Activated CD8-positive, alpha-beta memory T cell treated with anti-CD3 and anti-CD28 coated beads for 4 hours (primary cell): ENCODE measurements at regions not wholly inside any gene's neighbourhood (a gene's known extent, or its start where the extent isn't known, plus 50 kb on each side); places are given as distances from the start of the nearest gene placed in this dataset.

Source experiments
- DNase-seq, 2 donors: peaks; one replicate each; pipeline ENCODE4 v3.0.0-alpha.2; 2020; ENCODE audit warnings: low read depth in 2 of 2

DNA sequence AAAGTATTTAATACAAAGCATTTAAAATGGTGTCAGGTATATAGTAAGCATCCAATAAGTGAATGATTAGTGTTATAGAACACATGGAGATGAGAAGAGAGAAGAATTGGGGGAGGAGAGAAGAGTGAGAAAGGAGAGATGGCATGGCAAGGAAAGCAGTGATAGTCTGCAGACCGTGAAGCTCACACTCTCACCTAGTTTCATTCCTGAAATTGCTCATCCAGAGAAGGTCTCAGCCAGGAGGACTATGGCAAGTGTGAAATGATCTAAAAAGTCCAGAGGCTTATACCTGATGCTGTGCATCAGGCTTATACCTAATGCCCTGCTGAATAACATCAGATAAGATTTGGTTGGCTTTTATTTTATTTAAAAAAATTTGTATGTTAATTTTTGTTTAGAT lies 351.6 kb upstream of the KLF12 start:
- no peak for DNase-seq

DNA sequence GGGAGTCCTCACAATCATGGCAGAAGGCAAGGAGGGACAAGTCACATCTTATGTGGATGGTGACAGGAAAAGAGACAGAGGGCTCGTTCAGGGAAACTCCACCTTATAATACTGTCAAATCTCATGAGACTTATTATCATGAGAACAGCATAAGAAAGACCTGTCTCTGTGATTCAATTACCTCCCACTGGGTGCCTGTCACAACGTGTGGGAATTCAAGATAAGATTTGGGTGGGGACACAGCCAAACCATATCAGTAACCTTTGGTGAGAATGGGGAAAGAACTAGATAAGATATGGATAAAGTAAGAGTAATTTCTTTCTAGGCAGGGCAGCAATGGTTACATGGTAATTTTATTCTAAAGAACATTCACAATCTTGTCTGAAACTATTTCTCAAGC lies 344.9 kb upstream of the KLF12 start:
- no peak for DNase-seq

DNA sequence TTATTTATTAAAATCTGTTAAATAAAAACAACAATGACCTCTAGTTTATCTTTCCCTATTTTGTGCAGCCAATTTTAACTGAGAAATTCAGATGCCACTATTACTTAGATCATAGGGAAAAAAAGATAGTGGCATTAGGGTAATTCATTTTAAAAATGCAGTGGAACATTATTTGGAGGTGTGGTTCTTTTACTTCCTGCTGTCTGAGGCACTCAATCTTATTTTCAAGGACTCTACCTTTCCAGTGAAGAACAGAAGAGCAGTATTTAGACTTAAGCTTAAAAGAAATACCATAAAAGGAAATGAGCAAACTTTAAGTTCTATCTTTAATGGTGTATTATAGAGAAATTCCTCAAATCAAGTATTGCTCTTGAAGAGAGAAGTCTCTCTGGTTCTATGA lies 342.6 kb upstream of the KLF12 start:
- no peak for DNase-seq

DNA sequence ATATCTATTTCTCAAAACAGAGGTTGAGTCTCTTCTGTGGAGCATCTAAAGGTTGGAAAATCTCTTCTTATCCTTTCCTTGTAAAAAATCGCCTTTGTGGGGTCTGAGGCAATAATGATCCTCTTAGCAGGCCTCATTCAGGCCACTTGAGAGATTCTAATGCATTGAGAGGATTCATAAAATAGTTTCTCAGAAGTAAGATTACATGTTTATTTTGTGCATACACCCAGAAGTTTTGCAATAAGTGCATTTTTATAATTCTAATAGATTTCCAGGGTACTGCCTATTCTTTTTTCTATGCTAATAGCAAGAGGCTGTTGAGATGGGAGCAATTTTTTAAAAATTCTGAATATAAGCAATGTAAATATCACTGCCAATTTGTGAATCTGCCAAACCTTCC lies 342.2 kb upstream of the KLF12 start:
- no peak for DNase-seq

DNA sequence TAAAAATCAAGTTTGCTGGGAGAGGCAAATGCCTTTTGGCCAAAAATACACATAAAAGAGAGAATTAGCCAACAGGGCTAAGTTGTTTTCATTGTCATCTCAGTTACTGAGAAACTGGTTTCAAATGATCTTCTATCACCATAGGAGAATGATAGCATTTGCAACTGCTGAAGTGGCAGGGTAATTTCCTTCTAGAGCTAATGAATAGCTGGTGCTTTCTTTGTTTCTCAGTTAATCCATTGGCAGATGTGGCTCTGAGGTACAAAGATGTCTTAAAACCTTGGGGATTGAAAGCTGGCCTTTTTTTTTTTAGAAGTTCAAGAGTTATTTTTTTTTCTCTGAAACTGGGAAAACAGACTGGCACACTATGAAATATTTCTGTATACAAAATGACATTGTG lies 332.7 kb upstream of the KLF12 start:
- no peak for DNase-seq

DNA sequence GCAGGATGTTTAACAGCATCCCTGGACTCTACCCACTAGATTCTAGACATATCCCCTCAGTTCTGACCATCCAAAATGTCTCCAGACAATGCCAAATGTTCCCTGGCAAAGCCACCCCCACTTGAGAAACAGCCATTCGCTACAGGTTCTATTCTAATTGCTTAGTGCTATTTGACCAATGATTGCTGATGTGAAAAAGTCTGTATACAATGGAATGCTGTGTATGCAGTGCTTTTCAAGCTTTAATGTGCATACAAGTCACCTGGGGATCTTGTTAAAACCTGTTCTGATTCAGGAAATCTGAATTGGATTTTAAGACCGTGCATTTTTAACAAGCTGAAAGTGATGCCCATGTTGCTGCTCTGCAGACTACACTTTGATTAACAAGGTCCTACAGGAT lies 331.8 kb upstream of the KLF12 start:
- no peak for DNase-seq

DNA sequence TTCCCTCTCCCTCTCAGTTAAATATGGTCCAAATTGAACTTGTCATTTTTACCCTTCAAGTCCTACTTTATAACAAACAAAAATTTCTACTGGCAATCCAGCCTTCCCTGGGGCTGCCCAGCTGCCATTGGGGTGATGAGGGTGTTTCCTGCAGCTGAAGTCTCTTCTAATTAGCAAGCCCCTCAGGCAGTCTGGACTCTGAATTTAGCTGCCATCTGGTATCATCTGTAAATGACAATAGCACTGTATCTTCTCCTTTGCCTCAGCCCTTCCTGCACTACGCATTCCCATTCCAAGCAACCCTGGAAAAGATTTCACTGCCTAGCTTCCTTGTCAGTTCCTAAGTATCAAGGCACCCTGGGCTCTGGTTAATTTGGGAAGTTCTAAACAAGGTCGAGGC lies 331.1 kb upstream of the KLF12 start:
- DNase-seq: no peak

DNA sequence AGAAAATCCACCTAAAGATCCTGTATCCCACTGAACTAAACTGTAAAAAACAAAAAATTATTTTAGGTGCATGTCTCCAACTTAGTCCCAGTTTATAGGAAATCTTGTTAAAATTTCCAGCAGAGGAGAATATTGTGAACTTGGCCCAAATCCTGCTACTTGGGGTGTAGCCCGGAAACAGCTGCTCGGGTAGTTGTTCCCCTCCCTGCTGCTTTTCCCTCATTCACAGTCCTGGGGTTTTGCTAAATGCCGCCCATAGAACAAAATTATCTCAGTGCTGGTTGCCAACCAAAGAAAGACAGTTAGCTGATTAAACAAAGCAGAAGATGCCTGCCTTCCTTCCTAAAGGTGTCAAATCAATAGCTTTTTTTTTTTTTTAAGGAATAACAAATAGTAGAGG lies 330.5 kb upstream of the KLF12 start:
- no peak for DNase-seq

DNA sequence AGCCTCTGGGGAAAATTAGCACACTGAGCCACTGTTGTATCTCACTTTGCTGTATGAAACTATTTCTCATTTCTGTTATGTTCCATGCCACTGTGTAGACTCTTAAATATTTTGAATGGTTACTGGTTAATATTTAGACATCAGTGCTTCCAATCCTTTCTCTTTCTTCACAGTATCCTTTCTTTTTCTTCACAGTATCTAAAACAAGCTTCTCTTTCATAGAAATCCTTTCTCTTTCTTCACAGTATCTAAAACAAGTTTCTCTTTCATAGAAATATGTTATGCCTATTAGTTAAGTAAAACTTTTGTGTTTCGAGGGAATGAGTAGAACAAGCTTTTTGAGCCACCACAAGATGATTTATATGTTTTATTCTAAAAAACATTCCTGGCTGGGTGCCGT lies 326.8 kb upstream of the KLF12 start:
- no peak for DNase-seq

DNA sequence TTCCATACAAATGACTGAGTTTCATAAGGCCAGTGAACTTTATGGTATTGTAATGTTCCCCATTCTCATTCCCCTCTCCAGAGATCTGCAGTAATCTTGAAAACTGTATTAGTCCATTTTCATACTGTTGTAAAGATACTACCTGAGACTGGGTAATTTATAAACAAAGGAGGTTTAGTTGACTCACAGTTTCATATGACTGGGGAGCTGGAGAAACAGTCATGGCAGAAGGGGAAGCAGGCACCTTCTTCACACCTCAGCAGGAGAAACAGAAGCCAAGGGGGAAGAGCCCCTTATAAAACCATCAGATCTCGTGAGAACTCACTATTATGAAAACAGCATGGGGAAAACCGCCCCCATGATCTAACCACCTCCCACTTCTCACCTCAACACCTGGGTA lies 318.7 kb upstream of the KLF12 start:
- no peak for DNase-seq

DNA sequence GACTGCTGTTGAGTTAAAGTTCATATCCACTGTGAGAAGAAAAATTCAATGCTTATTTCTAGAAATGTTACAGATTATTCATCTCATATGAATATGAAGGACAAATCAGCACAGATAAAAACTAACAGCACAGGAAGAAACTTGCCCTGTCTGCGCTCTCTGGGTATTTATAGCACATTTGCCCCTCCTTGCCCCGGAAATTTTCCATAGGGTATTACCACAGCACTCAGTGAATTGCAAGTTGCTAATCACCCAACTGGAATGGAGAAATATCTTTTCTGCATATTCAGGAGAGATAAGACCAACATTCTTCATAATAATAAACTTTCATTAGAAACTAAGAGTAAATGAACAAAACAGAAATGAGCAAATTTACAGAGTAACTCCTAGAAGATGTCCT lies 318.0 kb upstream of the KLF12 start:
- no peak for DNase-seq

DNA sequence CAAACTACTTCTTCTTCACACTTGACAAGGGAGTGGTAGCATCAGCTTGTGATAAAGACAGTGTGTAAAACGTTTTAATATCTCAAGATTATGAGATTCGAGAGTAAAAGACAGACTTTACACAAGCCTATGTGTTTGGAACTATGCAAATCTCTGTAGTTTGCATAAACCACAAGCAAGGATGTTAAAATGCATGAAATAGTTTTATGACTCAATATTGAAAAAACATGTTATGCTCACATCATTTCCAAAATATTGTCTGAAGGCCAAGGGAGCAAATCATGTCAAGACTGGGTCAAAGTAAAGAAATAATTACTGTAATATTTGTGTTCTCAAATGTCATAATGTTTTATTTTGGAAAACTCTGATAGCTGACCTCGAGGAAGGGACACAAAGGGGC lies 316.8 kb upstream of the KLF12 start:
- no peak for DNase-seq

DNA sequence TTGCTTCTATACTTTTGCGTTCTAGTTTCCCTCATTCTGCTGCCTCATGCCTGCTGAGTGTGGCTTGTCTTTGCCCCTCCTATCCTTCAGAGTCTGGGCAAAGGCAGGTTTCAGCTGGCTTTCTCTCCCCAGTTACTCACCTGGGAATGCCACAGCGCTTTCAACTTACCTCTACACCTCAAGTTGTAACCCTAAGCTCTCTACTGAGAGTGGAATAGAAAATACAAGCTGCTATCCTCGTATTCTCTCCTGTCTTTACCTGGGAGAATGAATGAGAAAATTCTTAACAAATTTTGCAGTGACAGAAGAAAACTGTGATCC lies 316.3 kb upstream of the KLF12 start:
- DNase-seq: no peak

DNA sequence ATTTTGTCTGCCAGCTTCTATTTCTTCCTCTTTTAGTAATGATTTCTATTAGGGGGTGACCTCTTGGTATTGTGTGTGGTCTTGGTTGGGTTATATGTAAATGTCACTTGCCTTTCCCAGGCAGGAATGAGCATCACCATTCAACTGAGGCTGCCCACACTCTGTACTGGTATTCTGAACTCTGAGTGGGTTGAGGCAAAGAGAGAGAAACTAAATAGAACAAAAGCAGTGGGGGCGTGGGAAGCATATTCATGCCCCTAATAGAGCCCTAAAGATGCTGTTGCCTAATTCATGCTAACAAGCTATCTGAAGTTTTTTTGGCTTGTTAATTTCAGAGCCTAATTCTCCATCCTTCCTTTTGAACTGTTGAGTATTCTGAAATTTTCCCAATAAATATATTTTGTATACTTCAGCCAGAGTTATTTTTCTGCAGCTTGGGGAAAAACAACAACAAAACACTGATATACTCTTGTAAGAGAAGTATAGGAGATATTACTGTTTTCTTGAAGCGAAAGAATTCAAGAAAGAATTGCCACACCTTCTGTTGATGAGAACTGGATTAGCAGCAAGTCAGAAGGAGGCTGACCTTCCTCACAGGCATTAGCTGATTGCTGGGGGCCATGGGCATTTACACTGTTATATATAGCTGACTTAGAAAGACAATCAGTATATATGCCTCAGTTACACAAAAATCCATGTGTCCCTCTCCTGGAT lies 315.8 kb upstream of the KLF12 start:
- DNase-seq: no peak

DNA sequence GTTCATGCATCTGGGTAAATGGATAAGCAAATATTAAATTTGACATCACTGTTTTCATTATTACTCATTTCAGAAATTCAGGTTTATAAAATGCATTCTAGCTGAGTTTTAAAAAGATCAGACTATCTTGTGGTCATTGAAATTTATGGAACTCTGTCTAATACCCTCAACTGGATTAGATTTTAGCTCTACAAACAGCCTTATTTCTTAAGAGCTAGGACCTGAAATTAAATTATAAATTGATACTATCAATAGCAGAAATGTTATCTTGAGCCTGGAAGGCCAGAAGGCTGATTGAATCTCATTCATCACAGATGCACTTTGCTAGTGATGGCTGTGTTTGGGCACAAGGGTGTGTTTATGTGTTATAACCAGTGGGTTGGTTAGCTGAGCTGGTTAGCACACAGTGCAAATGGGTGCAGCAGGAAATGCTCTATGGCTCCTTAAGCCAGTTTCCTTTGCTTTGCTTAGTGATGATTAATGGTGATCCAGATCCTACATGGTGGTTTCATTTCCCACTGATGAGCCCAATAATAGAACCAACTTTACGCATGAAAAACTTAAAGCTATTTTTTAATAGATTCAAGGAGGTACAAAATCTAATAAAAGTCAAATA lies 310.8 kb upstream of the KLF12 start:
- DNase-seq: no peak

DNA sequence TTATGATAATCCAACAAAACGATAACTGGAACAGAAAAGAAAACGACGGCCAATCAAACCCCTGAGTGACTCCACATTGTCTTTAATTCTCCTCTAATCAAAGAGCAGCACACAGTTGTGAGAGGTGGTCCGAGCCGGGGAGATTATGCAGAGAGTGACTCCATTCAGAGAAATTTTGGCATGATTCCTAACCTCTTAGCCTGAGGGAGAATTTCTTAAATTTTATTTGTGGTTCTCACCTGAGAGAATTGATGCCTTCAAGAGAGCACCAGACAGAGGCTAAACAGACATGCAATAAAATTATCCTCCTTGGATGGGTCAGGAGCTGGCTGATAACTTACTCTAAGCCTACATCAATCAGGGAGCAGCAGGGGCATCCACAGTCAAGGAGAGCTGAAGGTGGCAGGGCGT lies 310.0 kb upstream of the KLF12 start:
- DNase-seq: no peak

DNA sequence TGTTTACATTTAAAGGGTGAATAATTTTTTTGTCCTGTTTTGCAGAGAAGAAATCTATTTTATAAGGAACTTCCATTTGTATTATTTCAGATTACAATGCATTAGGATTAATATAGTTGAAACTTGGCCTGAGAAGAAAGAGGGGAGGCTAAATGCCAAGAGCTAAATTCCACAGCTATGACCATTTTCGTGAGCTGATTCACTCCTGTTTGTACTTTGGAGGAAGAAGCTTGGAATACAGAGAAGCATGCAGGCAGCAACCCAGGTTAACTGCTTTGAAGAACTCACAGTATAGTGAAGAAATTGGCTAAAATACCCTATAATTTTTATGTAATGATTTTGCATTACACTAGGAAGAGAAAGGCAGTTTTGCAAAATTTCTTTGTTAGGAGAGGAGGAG lies 309.4 kb upstream of the KLF12 start:
- DNase-seq: no peak

DNA sequence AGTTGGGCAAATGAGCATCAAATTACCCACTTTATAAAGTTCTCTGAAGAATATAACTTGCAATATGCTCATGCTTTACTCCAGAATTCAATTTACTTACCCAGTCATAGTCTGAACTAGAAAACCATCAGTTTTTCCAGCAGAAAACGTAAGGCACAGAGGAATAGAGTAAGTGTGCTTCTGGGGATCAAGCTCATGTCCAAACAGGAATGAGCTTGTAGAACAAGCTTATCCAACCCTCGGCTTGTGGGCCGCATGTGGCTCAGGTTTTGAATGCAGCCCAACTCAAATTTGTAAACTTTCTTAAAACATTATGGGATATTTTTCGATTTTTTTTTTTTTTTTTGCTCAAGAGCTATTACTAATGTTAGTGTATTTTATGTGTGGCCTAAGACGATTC lies 308.5 kb upstream of the KLF12 start:
- no peak for DNase-seq

DNA sequence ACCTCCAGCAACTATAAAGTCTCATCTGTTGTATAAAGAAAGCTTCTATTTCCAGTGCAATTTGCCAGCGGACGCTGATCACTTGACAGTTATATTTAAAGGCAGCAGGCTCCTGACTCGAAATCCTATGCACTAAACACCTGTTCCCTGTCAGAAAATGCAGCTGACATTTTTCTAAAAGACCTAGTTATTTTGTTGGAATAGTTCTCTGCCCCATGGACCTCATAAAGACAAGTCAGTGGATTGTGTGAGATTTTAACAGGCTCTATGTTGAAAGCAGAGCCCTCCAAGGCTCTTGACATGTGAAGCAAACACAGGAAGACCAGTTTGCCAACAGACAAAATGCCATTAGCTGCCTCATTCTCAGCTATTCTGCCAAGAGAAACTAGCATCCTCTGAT lies 304.7 kb upstream of the KLF12 start:
- DNase-seq: no peak

DNA sequence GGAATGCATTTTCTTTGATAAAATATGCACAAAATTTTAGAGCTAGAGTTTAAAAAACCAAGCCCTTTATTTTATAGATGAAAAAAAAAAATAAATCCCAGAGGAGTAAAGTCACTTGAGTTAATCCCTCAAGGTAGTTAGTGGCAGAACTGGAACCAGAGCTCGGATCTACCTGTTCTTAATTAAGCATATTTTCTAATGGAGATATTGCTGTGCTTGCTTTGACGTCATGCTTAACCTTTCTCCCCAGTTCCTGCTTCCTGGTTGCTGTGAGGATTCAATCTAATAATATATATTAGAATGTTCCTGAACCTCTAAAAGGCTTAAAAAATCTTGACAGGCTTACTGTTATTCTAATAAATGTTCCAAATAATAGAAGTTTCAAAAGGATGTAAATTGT lies 300.6 kb upstream of the KLF12 start:
- DNase-seq: no peak

DNA sequence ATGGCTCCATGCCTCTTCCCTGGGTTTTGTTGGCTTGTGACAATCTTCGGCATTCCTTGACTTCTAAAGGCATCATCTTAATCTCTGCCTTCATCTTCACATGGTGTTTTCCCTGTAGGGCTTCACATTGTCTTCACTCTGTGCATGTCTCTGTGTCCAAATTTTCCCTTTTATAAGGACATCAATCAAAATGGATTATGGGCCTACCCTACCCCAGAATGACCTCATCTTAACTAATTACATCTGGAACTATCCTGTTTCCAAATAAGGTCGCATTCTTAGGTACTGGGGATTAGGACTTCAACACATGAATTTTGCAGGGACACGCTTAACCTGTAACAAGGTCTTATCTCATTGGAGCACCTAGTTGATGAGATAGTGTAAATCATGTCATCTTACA lies 290.3 kb upstream of the KLF12 start:
- no peak for DNase-seq

DNA sequence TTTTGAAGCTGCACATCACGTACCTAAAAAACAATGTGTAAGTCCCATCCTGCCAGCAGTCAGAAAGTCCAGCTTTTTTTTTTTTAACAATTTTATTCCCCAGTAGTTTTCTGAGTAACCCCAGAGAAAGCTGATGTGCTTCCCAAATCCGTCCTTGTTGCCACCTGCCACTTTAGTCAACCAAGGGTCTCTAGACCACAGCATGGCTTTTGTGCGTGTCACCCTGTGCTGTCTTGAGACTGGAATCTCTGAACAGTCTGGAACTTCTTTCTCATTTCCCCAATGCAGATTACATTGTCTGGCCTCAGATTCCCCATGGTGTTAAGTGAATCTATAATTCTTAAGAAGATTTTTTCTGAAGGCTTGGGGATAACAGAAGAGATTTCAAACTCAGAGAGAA lies 289.2 kb upstream of the KLF12 start:
- no peak for DNase-seq

DNA sequence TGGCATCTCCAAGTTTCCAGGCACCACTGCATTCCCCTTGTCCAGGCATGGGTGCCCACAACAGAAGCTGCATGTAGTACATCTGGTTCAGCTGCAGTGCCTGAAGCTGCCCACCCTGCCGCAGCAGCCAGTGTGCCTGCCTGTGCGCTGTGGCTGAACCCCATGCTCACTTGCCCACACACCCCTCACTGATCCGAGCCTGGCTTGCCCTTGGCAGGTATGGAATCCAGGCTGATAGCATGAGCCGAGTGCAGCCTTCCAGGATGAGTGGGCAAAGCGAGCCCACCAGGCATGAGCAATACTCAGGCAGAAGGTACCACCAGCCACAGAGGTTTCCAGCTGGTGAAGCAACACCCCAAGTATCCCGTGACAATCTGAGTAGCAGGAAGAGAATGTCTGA lies 280.3 kb upstream of the KLF12 start:
- DNase-seq: no peak

DNA sequence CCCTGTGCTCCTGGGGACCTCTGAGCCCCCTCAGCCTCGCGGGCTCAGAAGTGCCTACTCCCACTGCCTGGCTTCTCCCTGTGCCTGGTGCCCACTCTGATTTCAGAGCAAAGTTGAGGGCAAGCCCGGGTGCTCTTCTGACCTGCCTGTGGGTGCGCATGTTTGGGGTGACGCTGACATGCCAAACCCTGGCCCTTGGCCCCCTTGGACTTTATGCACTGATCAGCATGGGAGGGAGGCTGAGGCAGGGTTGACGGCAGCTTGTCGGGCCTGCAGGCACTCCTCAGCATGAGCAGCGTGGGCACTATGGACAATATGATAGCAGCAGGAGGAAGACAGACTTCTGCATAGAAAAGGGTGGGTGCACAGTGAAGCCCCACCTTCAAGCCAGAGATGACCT lies 279.3 kb upstream of the KLF12 start:
- DNase-seq: no peak
